Immature natural killer cell (primary cell): ENCODE measurements at regions not wholly inside any gene's neighbourhood (a gene's known extent, or its start where the extent isn't known, plus 50 kb on each side); places are given as distances from the start of the nearest gene placed in this dataset.
"Not testable (repeated sequence)": the region's sequence is repeated elsewhere in the genome, so short reads cannot be mapped to it uniquely, and the experiment has no call there.

Experiments
- DNase-seq, 3 donors: peaks; one replicate each; pipeline ENCODE4 v3.0.0; 2022; ENCODE audit warnings: mixed read lengths in 1 of 3
- H3K27ac Mint-ChIP-seq, 6 donors: one replicate each; pipeline ENCODE4 v1.8.0; 2020; ENCODE audit warnings: mixed read lengths in 6 of 6, mild to moderate bottlenecking in 5 of 6, inconsistent platforms in 4 of 6, moderate library complexity in 3 of 6
- H3K27me3 Mint-ChIP-seq, 3 donors: one replicate each; pipeline ENCODE4 v1.8.0; 2020 to 2021; ENCODE audit warnings: low read depth in 3 of 3, mild to moderate bottlenecking in 3 of 3, mixed read lengths in 3 of 3, moderate library complexity in 3 of 3, inconsistent platforms in 1 of 3
- H3K36me3 Mint-ChIP-seq, 3 donors: one replicate each; pipeline ENCODE4 v1.8.0; 2020; ENCODE audit warnings: mixed read lengths in 3 of 3, inconsistent platforms in 2 of 3, mild to moderate bottlenecking in 2 of 3
- H3K4me1 Mint-ChIP-seq, 2 donors: one replicate each; pipeline ENCODE4 v1.8.0; 2020; ENCODE audit warnings: inconsistent platforms in 2 of 2, mild to moderate bottlenecking in 2 of 2, mixed read lengths in 2 of 2, moderate library complexity in 1 of 2
- H3K4me3 Mint-ChIP-seq, 5 donors: one replicate each; pipeline ENCODE4 v1.8.0; 2020; ENCODE audit warnings: mild to moderate bottlenecking in 5 of 5, mixed read lengths in 5 of 5, inconsistent platforms in 3 of 5, moderate library complexity in 3 of 5
- H3K9me3 Mint-ChIP-seq, 6 donors: one replicate each; pipeline ENCODE4 v1.8.0; 2020; ENCODE audit warnings: mild to moderate bottlenecking in 6 of 6, mixed read lengths in 6 of 6, inconsistent platforms in 4 of 6, moderate library complexity in 3 of 6

DNA sequence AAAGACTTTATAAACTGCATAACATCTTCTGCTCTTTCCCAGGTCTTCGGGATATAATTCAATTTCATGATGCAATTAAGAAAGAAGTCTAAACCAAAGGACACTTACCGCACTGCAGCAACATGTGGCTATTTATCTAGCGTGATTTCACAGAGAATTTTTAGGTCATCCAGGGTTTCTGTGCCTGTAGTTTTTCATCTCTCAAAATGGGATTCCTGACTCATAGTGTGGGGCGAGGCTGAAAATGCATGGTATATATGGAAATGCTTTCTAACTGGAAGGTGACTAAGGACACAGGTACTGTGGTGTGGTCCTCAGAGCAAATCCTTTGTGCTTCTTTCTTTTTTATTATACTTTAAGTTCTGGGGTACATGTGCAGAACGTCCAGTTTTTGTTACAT, 557.7 kb upstream of the KLF4 start:
- Mint-ChIP-seq H3K36me3 (peaks cover 0 to 4% (median 3%) of the 10 kb centered on the region in 3 donors), H3K27ac (no peak overlapping the region), H3K9me3 (peaks cover 0 to 21% (median 9%) of the 10 kb centered on the region in 6 donors), H3K4me1 (no peaks in the 10 kb centered on the region), H3K27me3 (peaks cover 0 to 2% (median 2%) of the 10 kb centered on the region in 3 donors), H3K4me3 (no peak overlapping the region)
- DNase-seq, result no peak

DNA sequence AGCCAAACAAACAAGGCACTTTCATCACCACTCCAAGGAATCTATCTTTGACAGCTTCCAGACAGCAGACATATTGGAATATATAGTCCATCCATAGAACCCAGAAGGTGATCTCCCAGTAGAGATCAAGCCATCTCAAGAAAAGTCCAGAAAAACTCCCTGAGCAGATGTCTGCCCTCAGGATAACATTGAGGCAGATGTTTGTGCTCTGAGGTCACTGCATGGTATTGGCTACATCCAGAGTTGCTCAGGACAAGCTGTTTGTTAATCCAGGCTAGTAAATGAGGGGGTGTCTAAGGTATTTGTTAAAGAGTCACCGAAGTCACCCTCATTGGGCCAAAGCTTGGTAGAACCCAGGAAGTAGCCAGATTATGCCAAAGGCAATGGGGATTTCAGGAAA, 556.3 kb upstream of the KLF4 start:
- Mint-ChIP-seq H3K36me3 (peaks cover 0 to 4% (median 3%) of the 10 kb centered on the region in 3 donors), H3K27me3 (peaks cover 0 to 2% (median 0%) of the 10 kb centered on the region in 3 donors), H3K4me3 (no peak overlapping the region), H3K27ac (no peak overlapping the region), H3K4me1 (no peaks in the 10 kb centered on the region), H3K9me3 (peaks cover 5 to 21% (median 14%) of the 10 kb centered on the region in 6 donors)
- DNase-seq, result no peak

- H3K4me1 Mint-ChIP-seq, result no peaks in the 10 kb centered on the region
- DNase-seq, result no peak
- no peak overlapping the region for H3K4me3 Mint-ChIP-seq
- H3K36me3 Mint-ChIP-seq, result peaks cover 0 to 4% (median 4%) of the 10 kb centered on the region in 3 donors
- H3K27ac Mint-ChIP-seq, result no peak overlapping the region
- peaks cover 0 to 2% (median 0%) of the 10 kb centered on the region in 3 donors for H3K27me3 Mint-ChIP-seq
- H3K9me3 Mint-ChIP-seq, result peaks cover 7 to 24% (median 14%) of the 10 kb centered on the region in 6 donors
Observed at GRCh38 chr9:108043585-108043984, 554.0 kb upstream of the KLF4 start.

GRCh38 chr9:108041551-108041950, 552.0 kb upstream of the KLF4 start:
- Mint-ChIP-seq H3K4me1 (no peaks in the 10 kb centered on the region), H3K27me3 (no peaks in the 10 kb centered on the region), H3K27ac (no peak overlapping the region), H3K4me3 (no peak overlapping the region), H3K36me3 (peaks cover 0 to 6% (median 4%) of the 10 kb centered on the region in 3 donors), H3K9me3 (peaks cover 7 to 26% (median 14%) of the 10 kb centered on the region in 6 donors)
- DNase-seq, result no peak

DNA sequence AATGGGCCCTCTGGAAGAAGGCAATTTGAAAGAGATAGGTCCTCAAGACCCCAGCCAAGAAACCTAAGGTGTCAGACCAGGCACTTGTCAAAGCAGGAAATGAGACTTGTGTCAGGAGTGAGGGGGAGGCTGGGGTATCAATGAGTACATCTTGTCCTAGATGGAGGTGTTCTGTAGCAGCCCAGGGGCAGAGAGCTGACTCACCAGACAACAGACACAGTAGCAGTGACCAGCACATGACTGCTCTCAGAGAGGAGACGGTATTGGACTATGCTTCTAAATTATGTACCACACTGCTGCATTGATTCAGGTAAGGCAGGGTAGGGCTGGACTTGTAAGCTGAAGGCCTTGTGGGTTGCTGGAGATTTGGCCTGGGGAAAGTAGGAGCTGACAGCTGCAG, 551.2 kb upstream of the KLF4 start:
- Mint-ChIP-seq H3K4me1 (no peaks in the 10 kb centered on the region), H3K27ac (no peak overlapping the region), H3K4me3 (no peak overlapping the region), H3K9me3 (peaks cover 7 to 26% (median 15%) of the 10 kb centered on the region in 6 donors), H3K36me3 (peaks cover 0 to 6% (median 4%) of the 10 kb centered on the region in 3 donors), H3K27me3 (no peaks in the 10 kb centered on the region)
- DNase-seq, result no peak

DNA sequence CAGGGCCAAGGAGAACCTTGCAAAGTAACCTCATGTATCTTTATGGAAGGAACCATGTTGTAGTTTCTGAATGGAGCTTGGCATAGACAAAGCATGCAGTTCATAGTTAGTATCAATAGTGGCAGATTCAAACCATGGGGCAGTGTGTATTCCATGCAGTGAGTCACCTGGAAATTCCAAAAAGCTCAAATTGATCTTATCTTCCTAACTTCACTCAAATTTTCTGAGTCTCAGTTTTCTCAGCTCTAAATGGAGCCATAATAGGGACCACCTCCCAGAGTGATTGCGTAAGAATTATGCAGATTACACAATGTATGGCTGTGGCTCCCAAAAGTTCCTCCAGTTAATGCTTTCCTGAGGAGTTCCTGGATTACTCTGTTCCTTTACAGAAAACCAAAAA, 549.9 kb upstream of the KLF4 start:
- Mint-ChIP-seq H3K27me3 (no peaks in the 10 kb centered on the region), H3K27ac (no peak overlapping the region), H3K4me3 (no peak overlapping the region), H3K9me3 (peaks cover 7 to 25% (median 16%) of the 10 kb centered on the region in 6 donors), H3K4me1 (no peaks in the 10 kb centered on the region), H3K36me3 (peaks cover 0 to 6% (median 4%) of the 10 kb centered on the region in 3 donors)
- DNase-seq, result no peak

DNA sequence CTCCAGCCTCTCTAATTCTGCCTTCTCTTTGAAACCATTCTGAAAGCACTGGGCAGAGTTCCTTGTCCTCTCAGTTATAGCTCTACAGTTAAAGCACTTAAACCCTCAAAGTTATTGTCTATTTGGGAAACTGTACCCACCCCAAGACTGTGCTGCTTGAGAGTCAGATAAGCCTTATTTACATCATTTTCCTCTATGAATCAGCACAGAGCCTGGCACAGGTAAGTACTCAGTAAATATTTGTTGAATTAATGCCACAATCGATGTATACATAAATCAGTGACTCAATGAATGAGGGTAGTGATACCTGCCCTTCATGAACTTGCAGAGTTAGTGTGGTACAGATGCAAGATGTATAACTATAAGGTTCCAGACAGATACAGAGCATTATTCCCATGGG, 549.4 kb upstream of the KLF4 start:
- Mint-ChIP-seq H3K9me3 (peaks cover 7 to 22% (median 15%) of the 10 kb centered on the region in 6 donors), H3K4me1 (no peaks in the 10 kb centered on the region), H3K4me3 (no peak overlapping the region), H3K27me3 (no peaks in the 10 kb centered on the region), H3K27ac (no peak overlapping the region), H3K36me3 (peaks cover 0 to 6% (median 4%) of the 10 kb centered on the region in 3 donors)
- DNase-seq, result no peak

DNA sequence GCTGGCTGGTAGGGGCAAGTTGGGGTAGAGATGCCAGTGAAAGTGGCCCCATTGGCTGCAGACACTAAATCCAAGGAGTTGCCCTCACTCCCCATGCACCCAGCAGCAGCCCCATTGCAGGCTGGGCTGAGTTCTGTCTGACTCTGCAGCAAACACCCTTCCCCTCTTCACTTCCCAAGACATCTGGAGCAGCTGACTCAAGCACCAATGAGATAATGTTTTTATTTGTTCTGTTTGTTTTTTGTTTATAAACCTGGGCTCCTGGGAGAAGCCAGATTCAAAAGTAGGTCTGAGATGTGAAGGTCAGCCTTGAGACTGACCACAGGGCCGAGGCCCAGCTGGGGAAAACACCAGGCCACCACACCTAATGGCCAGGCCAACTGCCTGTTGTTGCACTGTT, 545.9 kb upstream of the KLF4 start:
- no peaks in the 10 kb centered on the region for H3K4me1 Mint-ChIP-seq
- H3K27ac Mint-ChIP-seq, result no peak overlapping the region
- peaks cover 0 to 5% (median 4%) of the 10 kb centered on the region in 3 donors for H3K36me3 Mint-ChIP-seq
- H3K4me3 Mint-ChIP-seq, result no peak overlapping the region
- H3K9me3 Mint-ChIP-seq, result peaks cover 7 to 22% (median 11%) of the 10 kb centered on the region in 6 donors
- DNase-seq, result no peak
- no peaks in the 10 kb centered on the region for H3K27me3 Mint-ChIP-seq

GRCh38 chr9:108033976-108034964, 544.7 kb upstream of the KLF4 start:
- Mint-ChIP-seq H3K27ac (no peak overlapping the region), H3K36me3 (peaks cover 0 to 5% (median 4%) of the 10 kb centered on the region in 3 donors), H3K9me3 (peaks cover 7 to 22% (median 11%) of the 10 kb centered on the region in 6 donors), H3K4me1 (no peaks in the 10 kb centered on the region), H3K4me3 (no peak overlapping the region), H3K27me3 (no peaks in the 10 kb centered on the region)
- no peak for DNase-seq

DNA sequence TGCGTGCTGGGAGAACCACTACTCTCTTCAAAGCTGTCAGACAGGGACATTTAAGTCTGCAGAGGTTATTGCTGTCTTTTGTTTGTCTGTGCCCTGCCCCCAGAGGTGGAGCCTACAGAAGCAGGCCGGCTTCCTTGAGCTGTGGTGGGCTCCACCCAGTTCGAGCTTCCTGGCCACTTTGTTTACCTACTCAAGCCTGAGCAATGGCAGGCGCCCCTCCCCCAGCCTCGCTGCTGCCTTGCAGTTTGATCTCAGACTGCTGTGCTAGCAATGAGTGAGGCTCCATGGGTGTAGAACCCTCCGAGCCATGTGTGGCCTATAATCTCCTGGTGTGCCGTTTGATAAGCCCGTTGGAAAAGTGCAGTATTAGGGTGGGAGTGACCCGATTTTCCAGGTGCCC, 542.5 kb upstream of the KLF4 start:
- not testable (repeated sequence) for H3K4me1 Mint-ChIP-seq, H3K4me3 Mint-ChIP-seq, H3K27me3 Mint-ChIP-seq, H3K27ac Mint-ChIP-seq, DNase-seq, H3K36me3 Mint-ChIP-seq
- peaks cover 5 to 19% (median 8%) of the 10 kb centered on the region in 6 donors for H3K9me3 Mint-ChIP-seq

GRCh38 chr9:108031221-108031620, 541.7 kb upstream of the KLF4 start:
- not testable (repeated sequence) for DNase-seq, H3K4me3 Mint-ChIP-seq, H3K27me3 Mint-ChIP-seq, H3K36me3 Mint-ChIP-seq, H3K27ac Mint-ChIP-seq, H3K4me1 Mint-ChIP-seq
- peaks cover 5 to 19% (median 8%) of the 10 kb centered on the region in 6 donors for H3K9me3 Mint-ChIP-seq

DNA sequence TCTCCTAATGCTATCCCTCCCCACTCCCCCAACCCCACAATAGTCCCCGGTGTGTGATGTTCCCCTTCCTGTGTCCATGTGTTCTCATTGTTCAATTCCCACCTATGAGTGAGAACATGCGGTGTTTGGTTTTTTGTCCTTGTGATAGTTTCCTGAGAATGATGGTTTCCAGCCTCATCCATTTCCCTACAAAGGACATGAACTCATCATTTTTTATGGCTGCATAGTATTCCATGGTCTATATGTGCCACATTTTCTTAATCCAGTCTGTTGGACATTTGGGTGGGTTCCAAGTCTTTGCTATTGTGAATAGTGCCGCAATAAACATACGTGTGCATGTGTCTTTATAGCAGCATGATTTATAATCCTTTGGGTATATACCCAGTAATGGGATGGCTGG, 537.1 kb upstream of the KLF4 start:
- H3K27me3 Mint-ChIP-seq, H3K27ac Mint-ChIP-seq, H3K4me3 Mint-ChIP-seq, H3K36me3 Mint-ChIP-seq, DNase-seq, H3K4me1 Mint-ChIP-seq: not testable (repeated sequence)
- H3K9me3 Mint-ChIP-seq, result peaks cover 0 to 14% (median 3%) of the 10 kb centered on the region in 6 donors

GRCh38 chr9:108024604-108025003, 535.0 kb upstream of the KLF4 start:
- DNase-seq, result no peak

DNA sequence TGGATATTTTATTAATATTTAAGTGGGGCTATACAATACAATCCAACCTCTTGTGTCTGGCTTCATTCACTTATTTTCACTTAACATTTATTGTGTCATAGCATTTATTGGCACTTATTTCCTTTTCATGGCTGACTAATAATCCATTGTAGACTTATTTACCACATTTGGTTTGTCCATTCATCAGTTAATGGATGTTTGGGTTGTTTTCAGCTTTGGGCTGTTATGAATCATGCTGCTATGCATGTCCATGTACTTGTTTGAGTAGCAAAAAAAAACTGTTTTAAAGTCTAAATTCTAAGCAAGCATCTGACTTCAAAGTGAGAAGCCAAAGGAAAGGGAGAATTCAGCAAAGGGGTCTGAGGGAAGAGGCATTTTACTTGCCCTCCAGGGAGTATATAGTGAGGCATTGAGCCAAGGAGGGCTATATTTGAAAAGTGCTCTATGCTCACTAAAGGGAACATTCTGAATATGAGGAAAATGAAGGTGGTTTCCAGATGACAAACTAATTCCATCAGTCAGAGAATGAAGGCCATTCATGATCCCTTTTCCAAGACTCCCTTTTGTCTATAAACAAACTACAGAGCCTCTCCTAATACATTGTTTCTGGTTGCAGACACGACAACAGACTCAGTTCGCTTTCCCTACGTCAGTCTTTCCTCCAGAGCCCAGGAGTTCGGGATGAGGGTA, 532.8 kb upstream of the KLF4 start:
- DNase-seq, result no peak
- no peaks in the 10 kb centered on the region for H3K4me1 Mint-ChIP-seq
- H3K4me3 Mint-ChIP-seq, result no peak overlapping the region
- no peaks in the 10 kb centered on the region for H3K36me3 Mint-ChIP-seq
- H3K27ac Mint-ChIP-seq, result no peak overlapping the region
- peaks cover 0 to 23% (median 5%) of the 10 kb centered on the region in 6 donors for H3K9me3 Mint-ChIP-seq
- peaks cover 0 to 2% (median 2%) of the 10 kb centered on the region in 3 donors for H3K27me3 Mint-ChIP-seq

More at GRCh38 chr9:108024604-108025003, 535.0 kb upstream of the KLF4 start:
- no peaks in the 10 kb centered on the region for H3K4me1 Mint-ChIP-seq
- H3K27ac Mint-ChIP-seq, result no peak overlapping the region
- H3K9me3 Mint-ChIP-seq, result peaks cover 0 to 9% (median under 1%) of the 10 kb centered on the region in 6 donors
- H3K36me3 Mint-ChIP-seq, result no peaks in the 10 kb centered on the region
- H3K4me3 Mint-ChIP-seq, result no peak overlapping the region
- peaks cover 0 to 2% (median 0%) of the 10 kb centered on the region in 3 donors for H3K27me3 Mint-ChIP-seq
